ENCODE measurements at regions not wholly inside any gene's neighbourhood (a gene's known extent, or its start where the extent isn't known, plus 50 kb on each side); places are given as distances from the start of the nearest gene placed in this dataset.
"Not testable (repeated sequence)": the region's sequence is repeated elsewhere in the genome, so short reads cannot be mapped to it uniquely, and the experiment has no call there.

- no peak for DNase-seq
Measured at GRCh38 chr4:1572521-1572920, 111.6 kb downstream of the FAM53A start.

- no peak for DNase-seq
Measured at GRCh38 chr4:1572010-1572385, 112.1 kb downstream of the FAM53A start.

GRCh38 chr4:1571165-1572009 lies 112.7 kb downstream of the FAM53A start:
- no peak for DNase-seq

GRCh38 chr4:1570291-1571164 lies 113.6 kb downstream of the FAM53A start:
- no peak for DNase-seq

- DNase-seq: no peak
Measured at GRCh38 chr4:1569461-1570151, 114.5 kb downstream of the FAM53A start.

GRCh38 chr4:1568855-1569460 lies 115.2 kb downstream of the FAM53A start:
- no peak for DNase-seq

- DNase-seq: no peak
Measured at GRCh38 chr4:1567808-1568581, 116.1 kb downstream of the FAM53A start.

- DNase-seq: no peak
Measured at GRCh38 chr4:1567519-1567807, 116.7 kb downstream of the FAM53A start.

GRCh38 chr4:1566838-1567518 lies 117.1 kb downstream of the FAM53A start:
- DNase-seq: no peak

- not testable (repeated sequence) for DNase-seq
Measured at GRCh38 chr4:1566301-1566837, 117.7 kb downstream of the FAM53A start.

GRCh38 chr4:1565598-1566295 lies 118.4 kb downstream of the FAM53A start:
- DNase-seq: no peak

- DNase-seq: no peak
Measured at GRCh38 chr4:1564535-1565375, 119.4 kb downstream of the FAM53A start.

GRCh38 chr4:1563768-1564485 lies 120.2 kb downstream of the FAM53A start:
- no peak for DNase-seq

GRCh38 chr4:1563241-1563640 lies 120.9 kb downstream of the FAM53A start:
- DNase-seq: no peak

GRCh38 chr4:1562771-1563170 lies 121.3 kb downstream of the FAM53A start:
- DNase-seq: no peak

GRCh38 chr4:1562371-1562770 lies 121.7 kb downstream of the FAM53A start:
- DNase-seq: no peak

- DNase-seq: no peak
Measured at GRCh38 chr4:1561286-1561990, 122.7 kb downstream of the FAM53A start.

GRCh38 chr4:1559896-1560650 lies 124.0 kb downstream of the FAM53A start:
- no peak for DNase-seq
